Suprapubic skin (tissue), 4 donors: ENCODE measurements at regions not wholly inside any gene's neighbourhood (a gene's known extent, or its start where the extent isn't known, plus 50 kb on each side); places are given as distances from the start of the nearest gene placed in this dataset.

ENCODE experiments used
- CTCF ChIP-seq, 2 donors: fragments of 200-600 bp in 1 of 2; fragments of 450-650 bp in 1 of 2; sonication (generic) in 1 of 2; IDR thresholded peaks; one replicate each; pipeline ENCODE4 v1.5.1; 2016 to 2019; ENCODE audit warnings: antibody characterized with exemption in 2 of 2, mild to moderate bottlenecking in 1 of 2, moderate library complexity in 1 of 2
- POLR2A ChIP-seq, 2 donors: fragments of 450-650 bp; IDR thresholded peaks; one replicate each; pipeline ENCODE4 v1.6.1; 2017; ENCODE audit warnings: antibody characterized with exemption in 2 of 2, mild to moderate bottlenecking in 2 of 2, moderate library complexity in 2 of 2
- POLR2AphosphoS5 ChIP-seq, 3 donors: sonication (generic); formaldehyde crosslinking; IDR thresholded peaks; one replicate each; pipeline ENCODE4 v1.6.1; 2017; ENCODE audit warnings: antibody characterized with exemption in 3 of 3

- TF ChIP-seq POLR2AphosphoS5 (IDR thresholded peaks at IDR 0.05) (no peak), CTCF (IDR thresholded peaks at IDR 0.05) (no peak), POLR2A (IDR thresholded peaks at IDR 0.05) (no peak)
Observed at GRCh38 chr17:5881849-5882248, 188.3 kb upstream of the WSCD1 start.
